ENCODE measurements at regions not wholly inside any gene's neighbourhood (a gene's known extent, or its start where the extent isn't known, plus 50 kb on each side); places are given as distances from the start of the nearest gene placed in this dataset.
A peak's percentile ranks its signal among the peaks of the same experiment; 100 is the strongest.

DNA sequence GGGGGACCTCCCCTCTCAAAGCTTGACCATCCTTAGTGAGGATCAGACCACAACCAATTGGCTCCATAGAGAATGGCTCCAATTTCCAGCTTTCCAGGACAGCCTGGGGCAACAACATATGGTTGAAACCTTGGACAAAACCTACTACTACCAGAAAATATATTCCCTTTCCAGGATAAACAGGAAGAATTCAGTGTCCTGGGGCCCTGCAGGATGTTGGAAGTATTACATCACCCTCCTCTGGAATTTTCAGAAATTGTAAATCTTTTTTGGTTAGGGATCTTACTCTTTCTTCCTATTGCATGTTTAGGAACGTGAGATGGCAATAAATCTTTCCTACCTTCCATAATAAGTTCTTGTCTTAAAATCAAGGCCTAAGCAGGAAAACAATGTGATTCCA is 158.9 kb upstream of the MEIS1 start:
- CTCF ChIA-PET: no interaction called here

More for the DNA sequence above, 158.9 kb upstream of the MEIS1 start:
- Histone ChIP-seq H2BK20ac (ENCODE audit: low read depth, low read length) (no peak overlapping the region), H2BK15ac (ENCODE audit: low read depth, low read length) (no peak overlapping the region), H3K9me1 (ENCODE audit: insufficient read depth, low read length) (no peaks in the 10 kb centered on the region; the same call in 1 of the 2 replicates), H3K27me3 (ENCODE audit: control insufficient read depth, insufficient read depth, low read length) (peaks cover 3% of the 10 kb centered on the region; the same call in 1 of the 2 replicates), H2AFZ (replicated peaks; ENCODE audit: low read length, poor library complexity) (no peak overlapping the region), H3K4me3 (ENCODE audit: insufficient read depth, low read depth, low read length) (no peak overlapping the region), H3K23ac (ENCODE audit: low read depth, low read length) (no peak overlapping the region), H3K56ac (ENCODE audit: extremely low read depth, insufficient read depth, low read length) (no peak overlapping the region), H2AK5ac (ENCODE audit: low read depth, low read length) (no peak overlapping the region), H4K8ac (ENCODE audit: low read depth in 2 of 2, low read length in 2 of 2) (no peak overlapping the region), H3K9ac (ENCODE audit: low read depth, low read length) (no peak overlapping the region), H3K14ac (replicated peaks; ENCODE audit: low read depth, low read length) (no peak overlapping the region), H3K4me1 (ENCODE audit: control insufficient read depth, insufficient read depth, low read length) (no peaks in the 10 kb centered on the region), H2AK9ac (replicated peaks; ENCODE audit: low read depth, low read length, poor library complexity) (no peak overlapping the region), H4K20me1 (ENCODE audit: insufficient read depth, low read length) (no peaks in the 10 kb centered on the region), H2BK5ac (ENCODE audit: low read depth, low read length, poor library complexity, severe bottlenecking) (no peak overlapping the region), H2BK120ac (ENCODE audit: low read depth, low read length) (no peak overlapping the region), H4K5ac (ENCODE audit: low read depth, low read length) (no peak overlapping the region), H4K91ac (ENCODE audit: insufficient read depth, low read depth, low read length) (no peak overlapping the region), H3K79me1 (ENCODE audit: low read depth in 1 of 2, low read length in 2 of 2) (no peaks in the 10 kb centered on the region), H3K18ac (ENCODE audit: low read depth, low read length) (no peak overlapping the region), H3K4me2 (ENCODE audit: low read depth, low read length) (no peak overlapping the region), H3K9me3 (ENCODE audit: control insufficient read depth, insufficient read depth, low read length) (no peaks in the 10 kb centered on the region), H3K36me3 (ENCODE audit: control insufficient read depth, insufficient read depth, low read length) (no peaks in the 10 kb centered on the region), H3K4ac (ENCODE audit: low read depth, low read length) (no peak overlapping the region), H3K27ac (ENCODE audit: insufficient read depth, low read length) (no peak overlapping the region)
- TF ChIP-seq CHD1 (IDR thresholded peaks at IDR 0.05; ENCODE audit: low read depth, low read length) (no peak), CEBPB (IDR thresholded peaks at IDR 0.05; ENCODE audit: low read depth, low read length) (peak; percentile 9; the same call in 1 of the 2 replicates)
- TF ChIP-seq, protein P1, sequence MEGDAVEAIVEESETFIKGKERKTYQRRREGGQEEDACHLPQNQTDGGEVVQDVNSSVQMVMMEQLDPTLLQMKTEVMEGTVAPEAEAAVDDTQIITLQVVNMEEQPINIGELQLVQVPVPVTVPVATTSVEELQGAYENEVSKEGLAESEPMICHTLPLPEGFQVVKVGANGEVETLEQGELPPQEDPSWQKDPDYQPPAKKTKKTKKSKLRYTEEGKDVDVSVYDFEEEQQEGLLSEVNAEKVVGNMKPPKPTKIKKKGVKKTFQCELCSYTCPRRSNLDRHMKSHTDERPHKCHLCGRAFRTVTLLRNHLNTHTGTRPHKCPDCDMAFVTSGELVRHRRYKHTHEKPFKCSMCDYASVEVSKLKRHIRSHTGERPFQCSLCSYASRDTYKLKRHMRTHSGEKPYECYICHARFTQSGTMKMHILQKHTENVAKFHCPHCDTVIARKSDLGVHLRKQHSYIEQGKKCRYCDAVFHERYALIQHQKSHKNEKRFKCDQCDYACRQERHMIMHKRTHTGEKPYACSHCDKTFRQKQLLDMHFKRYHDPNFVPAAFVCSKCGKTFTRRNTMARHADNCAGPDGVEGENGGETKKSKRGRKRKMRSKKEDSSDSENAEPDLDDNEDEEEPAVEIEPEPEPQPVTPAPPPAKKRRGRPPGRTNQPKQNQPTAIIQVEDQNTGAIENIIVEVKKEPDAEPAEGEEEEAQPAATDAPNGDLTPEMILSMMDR (conservative IDR thresholded peaks at IDR 0.05; ENCODE audit: low read depth, low read length): 0 out of 2 replicates have a peak, but pooled peaks have one; percentile 1
- ATAC-seq (ENCODE audit: low read depth) (no peak), DNase-seq (no peak)
- BruUV-seq (replicated peaks): no TSS peak
- intact Hi-C loops (cut with micrococcal nuclease) (no loop called here), dilution Hi-C loops (cut with HindIII; ENCODE audit: low sequenced_read_pairs, unreplicated experiment) (no loop called here), in situ Hi-C loops (cut with MboI; ENCODE audit: low sequenced_read_pairs) (no loop called here)
- POLR2A ChIA-PET (ENCODE audit: unreplicated experiment): no interaction called here
- no CpG with 5 or more reads among the region's 1 CpG for WGBS, 2 experiments (ENCODE audit: extremely low coverage in 2 of 2, insufficient read length in 1 of 2)

Measured in IMR-90 (cell line).